ENCODE measurements at regions not wholly inside any gene's neighbourhood (a gene's known extent, or its start where the extent isn't known, plus 50 kb on each side); places are given as distances from the start of the nearest gene placed in this dataset.

DNA sequence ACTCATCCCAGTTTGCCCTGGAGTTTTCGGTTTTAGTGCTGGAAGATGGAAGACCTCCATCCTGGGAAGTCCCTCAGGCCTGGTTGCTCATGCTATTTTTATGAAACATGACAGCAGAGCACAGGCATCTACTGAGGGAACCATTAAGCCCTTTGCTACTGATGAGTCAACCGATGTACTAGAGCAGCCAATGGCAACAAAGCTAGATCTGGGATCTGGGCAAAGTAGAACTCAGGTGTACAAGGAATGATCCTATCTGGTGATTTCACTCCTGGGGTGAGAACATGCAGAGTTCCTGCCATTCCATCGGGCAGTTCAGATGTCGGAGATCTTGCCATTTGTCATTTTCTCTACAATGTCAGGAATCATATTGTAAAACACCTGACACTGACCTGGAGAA, 166.2 kb upstream of the NSMCE3 start:
- Histone ChIP-seq H2AFZ (ENCODE audit: low read depth, low read length) (no peak overlapping the region), H3K79me2 (ENCODE audit: control insufficient read depth, insufficient read depth, low read length) (no peaks in the 10 kb centered on the region), H3K9me3 (replicated peaks; ENCODE audit: control insufficient read depth, insufficient read depth, low read length) (no peaks in the 10 kb centered on the region), H3K27me3 (ENCODE audit: control insufficient read depth in 2 of 2, insufficient read depth in 2 of 2, low read length in 2 of 2) (no peaks in the 10 kb centered on the region), H3K27ac (ENCODE audit: insufficient read depth, low read depth, low read length) (no peak overlapping the region), H3K9me1 (replicated peaks; ENCODE audit: control insufficient read depth, extremely low read depth, insufficient read depth, low read length) (no peaks in the 10 kb centered on the region), H3K4me3 (replicated peaks in 1 of 3; ENCODE audit: insufficient read depth in 1 of 3, low read depth in 1 of 3, low read length in 3 of 3) (no peak overlapping the region), H3K9ac (replicated peaks; ENCODE audit: extremely low read depth, insufficient read depth, low read length) (no peak overlapping the region), H3K4me2 (ENCODE audit: insufficient read depth, low read length) (no peak overlapping the region), H3K4me1 (ENCODE audit: control insufficient read depth, extremely low read depth, insufficient read depth, low read length) (no peaks in the 10 kb centered on the region), H3K36me3 (ENCODE audit: control insufficient read depth in 2 of 2, extremely low read depth in 1 of 2, insufficient read depth in 2 of 2, low read length in 2 of 2) (no peaks in the 10 kb centered on the region), H4K20me1 (replicated peaks; ENCODE audit: control insufficient read depth, extremely low read depth, insufficient read depth, low read length) (no peaks in the 10 kb centered on the region)
- TF ChIP-seq CTCF (IDR thresholded peaks at IDR 0.05; ENCODE audit: extremely low read depth in 1 of 2, insufficient read depth in 1 of 2, low read depth in 1 of 2, low read length in 2 of 2): no peak
- TF ChIP-seq POLR2A (IDR thresholded peaks at IDR 0.05; ENCODE audit: low read depth, low read length): no peak
- TF ChIP-seq GATA2 (IDR thresholded peaks at IDR 0.05; ENCODE audit: insufficient read depth, insufficient read length, low read depth, low read length): no peak
- TF ChIP-seq, protein P1, sequence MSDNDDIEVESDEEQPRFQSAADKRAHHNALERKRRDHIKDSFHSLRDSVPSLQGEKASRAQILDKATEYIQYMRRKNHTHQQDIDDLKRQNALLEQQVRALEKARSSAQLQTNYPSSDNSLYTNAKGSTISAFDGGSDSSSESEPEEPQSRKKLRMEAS (IDR thresholded peaks at IDR 0.05; ENCODE audit: insufficient read depth, insufficient read length): no peak
- TF ChIP-seq EZH2 (IDR thresholded peaks at IDR 0.05; ENCODE audit: borderline replicate concordance, low read depth, low read length, severe bottlenecking): no peak
- TF ChIP-seq POLR2AphosphoS5 (IDR thresholded peaks at IDR 0.05; ENCODE audit: insufficient read depth, low read depth, low read length): no peak
- no peak for TF ChIP-seq FOS (IDR thresholded peaks at IDR 0.05; ENCODE audit: borderline replicate concordance, insufficient read depth, low read length)
- ChIA-PET POLR2A (no interaction called here), CTCF (no interaction called here)
- DNase-seq (ENCODE audit: low read depth, low spot score) (no peak), FAIRE-seq (no peak)
- BruUV-seq (replicated peaks): no TSS peak
- intact Hi-C loops (cut with micrococcal nuclease): no loop called here
- dilution Hi-C loops (cut with MboI; ENCODE audit: extremely low pct_ligation_motif_present, low sequenced_read_pairs): no loop called here
